Esophagus squamous epithelium (tissue), 4 donors: ENCODE measurements at regions not wholly inside any gene's neighbourhood (a gene's known extent, or its start where the extent isn't known, plus 50 kb on each side); places are given as distances from the start of the nearest gene placed in this dataset.

ENCODE experiments used
- POLR2A ChIP-seq, 4 donors: fragments of 450-650 bp; IDR thresholded peaks; one replicate each; pipeline ENCODE4 v1.6.1; 2017; ENCODE audit warnings: antibody characterized with exemption in 4 of 4, mild to moderate bottlenecking in 4 of 4, moderate library complexity in 3 of 4
- TF ChIP-seq, protein P1 (sequence below), 6 experiments: fragments of 450-650 bp in 4 of 6; fragments of 200-600 bp in 2 of 6; sonication (generic) in 2 of 6; IDR thresholded peaks; one replicate each; pipeline ENCODE4 v1.5.1; 2016 to 2019; ENCODE audit warnings: antibody characterized with exemption in 6 of 6, mild to moderate bottlenecking in 4 of 6, moderate library complexity in 4 of 6

DNA sequence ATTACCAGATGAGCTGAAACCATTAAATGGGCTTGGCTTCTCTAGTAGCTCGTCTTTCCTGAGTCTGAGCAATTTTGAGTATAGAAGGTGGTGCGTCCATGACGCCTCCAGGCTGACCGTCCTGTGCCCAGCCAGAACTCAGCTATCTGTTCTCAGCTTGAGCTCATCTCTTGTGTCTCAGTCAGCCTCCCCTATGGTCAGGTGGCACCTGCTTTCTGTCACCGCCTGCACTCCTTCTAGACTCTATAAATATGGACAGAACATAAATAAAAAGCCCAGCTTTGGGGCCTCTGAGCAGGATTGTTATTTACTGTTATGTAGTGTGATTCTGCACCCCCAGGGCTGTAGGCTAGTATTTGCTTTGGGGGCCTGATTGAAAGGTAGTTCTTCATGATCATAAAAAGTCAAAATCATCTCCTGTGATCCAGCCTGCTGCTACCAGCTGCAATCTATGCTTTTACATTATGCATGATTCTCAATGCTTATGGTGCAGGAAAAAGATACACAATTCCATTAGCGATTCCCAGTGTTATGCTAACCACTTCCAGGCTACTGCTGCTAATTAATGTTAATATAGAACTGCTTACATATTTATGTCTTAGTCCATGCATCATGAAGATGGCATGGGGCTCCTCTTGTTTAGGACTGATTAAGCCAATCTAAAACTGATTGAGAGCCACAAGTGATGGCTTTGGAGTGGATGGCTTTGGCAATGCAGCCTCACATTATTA lies 72.5 kb upstream of the TMTC4 start:
- TF ChIP-seq, protein P1, sequence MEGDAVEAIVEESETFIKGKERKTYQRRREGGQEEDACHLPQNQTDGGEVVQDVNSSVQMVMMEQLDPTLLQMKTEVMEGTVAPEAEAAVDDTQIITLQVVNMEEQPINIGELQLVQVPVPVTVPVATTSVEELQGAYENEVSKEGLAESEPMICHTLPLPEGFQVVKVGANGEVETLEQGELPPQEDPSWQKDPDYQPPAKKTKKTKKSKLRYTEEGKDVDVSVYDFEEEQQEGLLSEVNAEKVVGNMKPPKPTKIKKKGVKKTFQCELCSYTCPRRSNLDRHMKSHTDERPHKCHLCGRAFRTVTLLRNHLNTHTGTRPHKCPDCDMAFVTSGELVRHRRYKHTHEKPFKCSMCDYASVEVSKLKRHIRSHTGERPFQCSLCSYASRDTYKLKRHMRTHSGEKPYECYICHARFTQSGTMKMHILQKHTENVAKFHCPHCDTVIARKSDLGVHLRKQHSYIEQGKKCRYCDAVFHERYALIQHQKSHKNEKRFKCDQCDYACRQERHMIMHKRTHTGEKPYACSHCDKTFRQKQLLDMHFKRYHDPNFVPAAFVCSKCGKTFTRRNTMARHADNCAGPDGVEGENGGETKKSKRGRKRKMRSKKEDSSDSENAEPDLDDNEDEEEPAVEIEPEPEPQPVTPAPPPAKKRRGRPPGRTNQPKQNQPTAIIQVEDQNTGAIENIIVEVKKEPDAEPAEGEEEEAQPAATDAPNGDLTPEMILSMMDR (IDR thresholded peaks at IDR 0.05), result no peak
- TF ChIP-seq POLR2A (IDR thresholded peaks at IDR 0.05), result no peak
